Stimulated activated CD8-positive, alpha-beta memory T cell treated with anti-CD3 and anti-CD28 coated beads, Interleukin-12 subunit alpha, Interleukin-12 subunit beta, amount 100 ng/mL, for 4 hours (primary cell): ENCODE measurements at regions not wholly inside any gene's neighbourhood (a gene's known extent, or its start where the extent isn't known, plus 50 kb on each side); places are given as distances from the start of the nearest gene placed in this dataset.

Experiments
- DNase-seq: peaks from one replicate; pipeline ENCODE4 v3.0.0-alpha.2; 2020; ENCODE audit warnings: low read depth

DNA sequence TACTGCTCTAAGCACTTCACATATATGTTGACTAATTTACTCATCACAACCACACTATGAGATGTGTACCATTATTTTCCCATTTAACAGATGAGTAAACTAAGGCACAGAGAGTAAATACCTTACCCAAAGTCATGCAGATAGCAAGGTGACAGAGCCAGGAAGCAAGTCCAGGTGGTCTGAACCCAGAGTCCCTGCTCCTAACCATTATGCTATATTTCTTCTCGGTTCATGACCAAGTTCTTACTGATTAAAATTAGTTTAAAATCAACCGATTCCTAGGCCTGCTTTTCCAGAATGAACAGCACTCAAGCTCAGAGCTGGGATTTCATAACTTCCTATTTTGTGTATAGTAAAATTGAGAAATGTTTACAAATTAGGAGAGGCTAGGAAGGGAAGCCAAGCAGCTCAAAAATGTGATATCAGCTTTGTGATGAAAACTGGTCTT, 85.5 kb upstream of the EGLN3 start:
- no peak for DNase-seq

- no peak for DNase-seq
Measured at GRCh38 chr14:34035934-34036250, 85.0 kb upstream of the EGLN3 start.

DNA sequence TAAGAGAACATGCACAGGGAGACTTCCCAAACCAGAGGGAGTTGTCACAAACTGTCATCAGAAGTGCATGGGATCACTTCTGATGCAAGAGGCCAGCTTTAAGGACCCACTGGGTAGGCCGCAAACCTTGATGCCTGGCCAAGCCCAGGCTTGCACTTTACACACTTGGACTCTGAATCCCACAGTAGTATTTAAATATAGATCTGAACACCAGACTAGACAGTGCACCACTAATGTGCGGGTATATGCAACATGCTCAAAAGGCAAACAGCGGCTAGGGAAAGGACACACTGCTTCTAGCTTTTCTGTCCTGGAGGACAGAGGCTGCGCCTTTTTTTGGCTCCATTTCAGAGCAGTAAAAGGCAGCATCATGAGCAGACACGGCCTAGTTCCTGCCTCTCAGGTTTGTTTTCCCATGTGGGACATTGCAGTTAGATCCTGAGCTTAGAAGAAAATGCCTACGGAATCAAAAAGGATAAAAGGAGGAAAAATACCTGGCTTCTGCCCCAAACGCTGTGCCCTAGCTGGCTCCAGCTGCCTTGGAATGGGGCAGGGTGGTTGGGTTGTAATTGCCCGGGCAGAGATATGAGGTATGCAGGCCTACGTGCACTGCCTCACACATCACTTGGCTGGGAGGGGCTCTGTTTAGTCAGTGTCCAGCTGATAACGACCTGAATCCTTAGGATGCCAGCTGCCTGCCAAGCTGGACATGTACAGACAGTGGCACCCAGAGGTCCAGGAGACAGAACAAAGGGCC, 84.5 kb upstream of the EGLN3 start:
- no peak for DNase-seq

DNA sequence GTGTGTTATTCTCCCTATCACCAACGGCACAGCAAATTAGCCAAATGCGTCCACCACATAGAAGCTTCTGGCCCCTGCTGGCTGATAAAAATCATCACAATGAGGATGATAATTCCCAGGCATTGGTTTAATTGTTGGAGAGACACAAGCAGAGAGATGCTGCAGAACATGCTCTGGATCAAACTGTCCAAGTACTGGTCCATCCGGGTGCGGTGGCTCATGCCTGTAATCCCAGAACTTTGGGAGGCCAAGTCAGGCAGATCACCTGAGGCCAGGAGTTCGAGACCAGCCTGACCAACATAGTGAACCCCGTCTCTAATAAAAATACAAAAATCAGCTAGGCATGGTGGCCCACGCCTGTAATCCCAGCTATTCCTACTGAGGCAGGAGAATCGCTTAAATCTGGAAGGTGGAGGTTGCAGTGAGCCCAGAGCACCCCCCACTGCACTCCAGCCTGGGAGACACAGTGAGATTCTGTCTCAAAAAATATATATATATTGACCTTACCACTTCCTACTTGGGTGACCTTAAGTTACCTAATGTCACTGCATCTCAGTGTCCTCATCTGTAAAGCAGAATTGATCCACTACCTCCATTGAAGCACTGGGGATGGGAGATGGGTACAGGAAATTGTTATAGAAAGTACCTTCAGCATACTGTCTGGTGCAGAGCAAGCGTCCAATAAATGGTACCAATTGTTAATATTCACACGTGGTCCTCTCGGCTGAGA, 83.7 kb upstream of the EGLN3 start:
- DNase-seq = no peak

DNA sequence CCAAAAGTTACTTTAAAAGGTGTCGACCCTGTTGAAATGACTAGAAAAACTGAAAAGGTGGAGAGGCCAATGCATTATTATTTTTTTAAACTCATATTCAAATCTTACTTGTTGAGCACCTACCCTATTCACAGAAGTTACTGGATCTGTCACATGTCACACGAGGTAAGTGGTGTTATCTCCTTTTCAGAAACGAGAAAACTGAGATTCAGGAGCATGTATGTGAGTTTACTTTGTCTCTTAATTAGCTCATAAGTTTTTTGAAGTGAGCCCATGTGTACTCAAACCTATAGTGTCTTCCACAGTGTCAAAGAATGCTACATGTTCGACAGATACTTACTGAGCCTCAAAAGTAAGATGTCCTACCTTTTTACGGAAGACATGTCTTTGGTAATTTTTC, 81.8 kb upstream of the EGLN3 start:
- no peak for DNase-seq

DNA sequence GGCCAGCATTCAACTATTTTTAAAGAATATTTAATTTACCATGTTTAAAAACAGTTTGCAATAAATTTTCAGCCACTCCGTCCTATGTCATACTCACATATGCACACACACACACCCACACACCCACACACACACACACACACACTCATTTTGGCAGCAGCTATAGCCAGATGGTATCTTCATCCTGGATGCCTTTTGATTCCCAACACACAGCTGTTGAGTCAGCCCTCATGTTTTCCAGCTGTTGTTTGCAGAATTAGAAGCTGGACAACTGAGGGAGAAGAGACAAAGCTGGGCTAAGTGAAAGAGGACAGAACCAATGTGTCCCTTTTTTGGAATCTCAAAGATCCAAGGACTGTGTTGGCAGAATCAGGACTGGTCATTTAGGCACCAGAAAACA, 80.0 kb upstream of the EGLN3 start:
- no peak for DNase-seq

- no peak for DNase-seq
Measured at GRCh38 chr14:34029921-34030334, 79.1 kb upstream of the EGLN3 start.

DNA sequence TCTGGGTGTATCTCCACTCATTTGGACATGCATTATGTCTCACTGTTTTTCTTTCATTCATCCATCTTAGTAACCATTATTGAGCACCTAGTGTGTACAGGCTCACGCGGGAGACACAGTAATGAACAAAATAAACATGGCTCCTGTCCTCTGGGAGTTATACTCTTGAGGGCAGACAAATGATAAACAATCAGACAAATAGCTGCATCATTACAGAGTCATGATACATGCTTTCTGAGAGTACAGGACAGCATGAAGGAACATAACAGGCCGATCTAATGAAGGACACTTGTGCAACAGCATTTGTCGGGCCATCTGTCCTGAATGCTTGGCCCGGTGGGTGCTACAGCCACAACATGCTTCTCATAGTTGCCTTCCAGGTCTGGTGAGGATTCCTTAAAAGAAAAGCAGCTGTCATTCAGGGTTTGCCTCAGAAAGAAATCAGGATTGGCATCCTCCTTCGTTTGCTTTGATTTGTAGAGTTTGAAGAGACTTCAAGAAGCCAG, 77.2 kb upstream of the EGLN3 start:
- DNase-seq = no peak

DNA sequence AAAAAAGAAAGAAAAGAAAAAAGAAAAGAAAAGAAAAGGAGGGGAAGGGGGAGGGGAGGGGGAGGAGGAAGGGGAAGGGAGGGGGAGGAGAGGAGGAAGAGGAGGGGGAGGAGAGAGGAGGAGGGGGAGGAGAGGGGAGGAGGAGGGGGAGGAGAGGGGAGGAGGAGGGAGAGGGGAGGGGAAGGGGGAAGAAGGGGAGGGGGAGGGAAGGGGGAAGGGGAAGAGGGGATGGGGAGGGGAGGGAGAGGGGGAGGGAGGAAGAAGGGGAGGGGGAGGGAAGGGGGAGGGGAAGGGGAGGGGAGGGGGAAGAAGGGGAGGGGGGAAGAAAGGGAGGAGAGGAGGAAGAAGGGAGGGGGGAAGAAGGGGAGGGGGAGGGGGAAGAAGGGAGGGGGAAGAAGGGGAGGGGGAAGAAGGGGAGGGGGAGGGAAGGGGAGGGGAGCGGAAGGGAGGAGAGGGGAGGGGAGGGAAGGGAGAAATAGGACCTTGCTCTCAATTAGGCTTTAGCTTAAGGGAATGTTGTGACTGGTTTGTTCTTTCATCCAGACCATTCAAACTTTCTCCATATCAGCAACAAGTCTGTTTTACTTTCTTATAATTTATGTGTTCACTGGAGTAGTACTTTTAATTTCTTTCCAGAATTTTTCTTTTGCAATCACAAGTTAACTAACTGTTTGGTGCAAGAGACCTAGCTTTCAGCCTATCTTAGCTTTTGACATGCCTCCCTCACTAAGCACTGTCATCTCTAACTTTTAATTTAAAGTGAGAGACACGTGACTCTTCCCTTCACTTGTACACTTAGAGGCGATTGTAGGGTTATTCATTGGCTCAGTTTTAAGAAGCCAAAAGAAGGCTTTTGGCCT, 76.5 kb upstream of the EGLN3 start:
- DNase-seq = no peak

- DNase-seq = no peak
Measured at GRCh38 chr14:34025325-34026017, 74.6 kb upstream of the EGLN3 start.

- no peak for DNase-seq
Measured at GRCh38 chr14:34024768-34025144, 73.9 kb upstream of the EGLN3 start.

GRCh38 chr14:34023824-34024767, 73.2 kb upstream of the EGLN3 start:
- DNase-seq = no peak

- DNase-seq = no peak
Measured at GRCh38 chr14:34021096-34021495, 70.2 kb upstream of the EGLN3 start.

DNA sequence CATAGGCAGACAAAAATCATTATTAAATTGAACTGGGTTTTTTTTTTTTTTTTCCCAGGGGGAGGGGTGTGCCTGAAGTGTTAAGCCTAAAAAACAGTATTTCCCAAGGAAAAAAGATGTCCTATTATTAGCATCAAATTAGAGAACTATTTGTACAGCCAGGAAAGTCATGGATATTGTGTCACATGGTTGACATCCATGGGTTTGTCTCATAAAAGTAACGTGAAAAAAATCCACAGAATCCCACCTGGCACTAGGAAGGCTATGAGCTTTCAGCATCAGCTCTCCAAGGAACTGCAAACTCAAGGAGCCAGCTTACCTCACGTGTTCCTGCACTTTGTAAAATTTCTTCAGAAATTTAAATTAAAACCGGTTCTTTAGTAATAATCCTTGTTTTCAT, 69.1 kb upstream of the EGLN3 start:
- DNase-seq = no peak

- no peak for DNase-seq
Measured at GRCh38 chr14:34018564-34019244, 67.8 kb upstream of the EGLN3 start.

GRCh38 chr14:34018125-34018524, 67.3 kb upstream of the EGLN3 start:
- no peak for DNase-seq

DNA sequence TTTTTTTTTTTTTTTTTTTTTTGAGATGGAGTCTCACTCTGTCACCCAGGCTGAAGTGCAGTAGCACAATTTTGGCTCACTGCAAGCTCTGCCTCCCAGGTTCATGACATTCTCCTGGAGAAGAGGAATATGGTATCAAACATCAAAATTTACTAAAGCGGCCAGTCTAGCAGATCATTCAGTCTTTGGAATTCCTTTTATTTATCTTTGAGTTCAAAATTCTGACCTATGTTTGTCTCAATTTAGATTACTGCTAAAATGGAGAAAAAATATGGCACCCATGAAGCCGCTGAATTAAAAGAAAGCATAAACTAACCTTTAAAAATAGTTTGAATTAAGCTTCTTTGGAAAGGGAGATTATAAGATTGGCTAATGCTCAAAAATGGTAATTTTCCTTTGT, 64.5 kb upstream of the EGLN3 start:
- DNase-seq = no peak

DNA sequence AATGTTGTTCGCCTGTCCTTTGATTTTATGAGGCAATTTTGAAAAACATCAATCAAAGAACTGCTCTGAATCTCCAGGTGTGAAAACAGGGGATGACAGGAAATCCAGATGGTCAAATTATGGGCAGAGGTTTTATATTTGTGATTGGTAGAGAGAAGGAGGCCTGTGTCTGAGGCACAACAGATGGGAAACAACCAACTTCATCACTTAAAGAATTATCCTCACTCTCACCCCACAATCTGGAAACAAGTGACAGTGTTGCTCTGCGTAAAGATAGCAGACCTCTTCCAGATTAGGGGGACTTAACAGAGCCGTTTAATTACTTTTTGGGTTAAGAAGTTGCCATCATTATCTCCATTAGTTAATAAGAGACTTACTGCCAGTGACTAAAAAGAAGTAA, 64.1 kb upstream of the EGLN3 start:
- no peak for DNase-seq

GRCh38 chr14:34013721-34014060, 62.8 kb upstream of the EGLN3 start:
- DNase-seq = no peak

DNA sequence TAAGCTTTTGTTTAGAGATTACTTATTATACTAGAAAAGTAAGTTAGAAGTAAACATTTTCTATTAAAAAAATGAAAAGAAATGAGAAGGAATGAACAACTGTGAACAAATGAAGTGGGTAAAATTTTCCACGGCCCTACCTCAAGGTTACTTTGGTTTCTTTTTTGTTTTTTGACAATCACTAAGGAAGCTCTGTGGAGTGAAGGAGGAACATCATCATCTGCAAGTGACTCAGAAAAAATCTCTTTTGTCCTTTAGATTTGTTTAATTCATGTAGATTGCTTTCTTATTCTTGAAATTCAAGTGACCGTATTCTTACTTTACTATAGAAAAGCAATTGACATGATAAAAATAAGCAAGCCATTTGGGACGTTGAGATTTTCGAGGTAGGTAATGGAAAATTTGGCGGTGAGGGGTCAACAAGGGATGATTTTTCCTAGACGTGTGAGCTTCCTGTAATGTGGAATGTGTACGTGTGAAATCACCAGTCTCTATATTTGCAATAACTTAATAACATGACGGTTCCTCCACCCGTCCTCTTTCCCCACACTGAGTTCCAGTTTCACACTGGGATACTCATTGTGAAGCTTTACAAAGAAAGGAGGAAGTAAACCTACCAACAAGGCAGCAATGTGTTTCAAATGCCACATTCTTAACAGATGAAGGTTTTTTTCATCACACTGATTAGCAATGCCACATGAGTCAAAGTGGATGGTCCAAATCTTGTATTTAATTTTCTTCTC, 62.3 kb upstream of the EGLN3 start:
- DNase-seq = no peak
